ENCODE measurements at regions not wholly inside any gene's neighbourhood (a gene's known extent, or its start where the extent isn't known, plus 50 kb on each side); places are given as distances from the start of the nearest gene placed in this dataset.

- no peak overlapping the region for H3K4me3 ChIP-seq (ENCODE audit: low read length)
- DNase-seq (ENCODE audit: low read depth) = no peak
- TF ChIP-seq, protein P1, sequence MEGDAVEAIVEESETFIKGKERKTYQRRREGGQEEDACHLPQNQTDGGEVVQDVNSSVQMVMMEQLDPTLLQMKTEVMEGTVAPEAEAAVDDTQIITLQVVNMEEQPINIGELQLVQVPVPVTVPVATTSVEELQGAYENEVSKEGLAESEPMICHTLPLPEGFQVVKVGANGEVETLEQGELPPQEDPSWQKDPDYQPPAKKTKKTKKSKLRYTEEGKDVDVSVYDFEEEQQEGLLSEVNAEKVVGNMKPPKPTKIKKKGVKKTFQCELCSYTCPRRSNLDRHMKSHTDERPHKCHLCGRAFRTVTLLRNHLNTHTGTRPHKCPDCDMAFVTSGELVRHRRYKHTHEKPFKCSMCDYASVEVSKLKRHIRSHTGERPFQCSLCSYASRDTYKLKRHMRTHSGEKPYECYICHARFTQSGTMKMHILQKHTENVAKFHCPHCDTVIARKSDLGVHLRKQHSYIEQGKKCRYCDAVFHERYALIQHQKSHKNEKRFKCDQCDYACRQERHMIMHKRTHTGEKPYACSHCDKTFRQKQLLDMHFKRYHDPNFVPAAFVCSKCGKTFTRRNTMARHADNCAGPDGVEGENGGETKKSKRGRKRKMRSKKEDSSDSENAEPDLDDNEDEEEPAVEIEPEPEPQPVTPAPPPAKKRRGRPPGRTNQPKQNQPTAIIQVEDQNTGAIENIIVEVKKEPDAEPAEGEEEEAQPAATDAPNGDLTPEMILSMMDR (conservative IDR thresholded peaks at IDR 0.05; ENCODE audit: low read length) = no peak
Observed at GRCh38 chr4:165743422-165743821, 129.6 kb upstream of the TLL1 start.

DNA sequence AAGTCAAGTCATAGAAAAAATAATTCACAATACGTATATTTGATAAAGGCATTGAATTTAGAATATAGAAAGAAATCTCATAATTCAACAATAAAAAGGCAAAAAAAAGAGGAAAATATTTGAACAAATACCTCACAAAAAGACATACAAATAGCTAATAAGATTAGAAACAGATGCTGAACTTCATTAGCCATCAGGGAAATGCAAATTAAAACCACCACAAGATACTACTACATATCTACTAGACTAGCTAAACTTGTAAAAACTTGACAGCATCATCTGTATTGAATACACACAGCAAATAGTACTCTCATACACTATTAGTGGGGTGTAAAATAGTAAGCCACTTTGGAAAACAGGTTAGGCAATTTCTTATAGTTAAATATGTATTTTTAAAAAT lies 128.7 kb upstream of the TLL1 start:
- no peak overlapping the region for H3K4me3 ChIP-seq (ENCODE audit: low read length)
- no peak for DNase-seq (ENCODE audit: low read depth)
- TF ChIP-seq, protein P1 (conservative IDR thresholded peaks at IDR 0.05; ENCODE audit: low read length) = no peak

DNA sequence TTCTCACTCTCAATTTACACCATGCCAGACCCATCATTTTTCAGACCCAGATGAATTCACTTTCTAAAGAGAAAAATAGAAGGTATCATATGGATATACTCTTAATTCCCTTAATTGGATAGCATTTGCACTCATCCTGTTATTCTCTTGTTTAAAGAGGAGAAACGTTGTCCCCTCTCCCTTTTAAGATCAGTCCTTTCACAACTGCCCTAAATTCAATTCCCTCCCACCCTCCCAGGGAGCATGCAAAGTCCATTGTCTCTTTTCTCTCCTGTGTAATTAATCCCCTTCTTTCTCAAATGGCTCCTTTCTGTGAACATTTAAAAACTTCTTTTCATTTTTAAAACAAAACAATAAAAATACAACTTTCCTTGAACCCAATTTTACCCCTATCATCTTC lies 124.7 kb upstream of the TLL1 start:
- no peak for DNase-seq (ENCODE audit: low read depth)
- TF ChIP-seq, protein P1 (conservative IDR thresholded peaks at IDR 0.05; ENCODE audit: low read length) = no peak
- H3K4me3 ChIP-seq (ENCODE audit: low read length) = no peak overlapping the region

GRCh38 chr4:165751882-165752281 lies 121.2 kb upstream of the TLL1 start:
- no peak overlapping the region for H3K4me3 ChIP-seq (ENCODE audit: low read length)
- TF ChIP-seq, protein P1 (conservative IDR thresholded peaks at IDR 0.05; ENCODE audit: low read length) = no peak
- DNase-seq (ENCODE audit: low read depth) = no peak

DNA sequence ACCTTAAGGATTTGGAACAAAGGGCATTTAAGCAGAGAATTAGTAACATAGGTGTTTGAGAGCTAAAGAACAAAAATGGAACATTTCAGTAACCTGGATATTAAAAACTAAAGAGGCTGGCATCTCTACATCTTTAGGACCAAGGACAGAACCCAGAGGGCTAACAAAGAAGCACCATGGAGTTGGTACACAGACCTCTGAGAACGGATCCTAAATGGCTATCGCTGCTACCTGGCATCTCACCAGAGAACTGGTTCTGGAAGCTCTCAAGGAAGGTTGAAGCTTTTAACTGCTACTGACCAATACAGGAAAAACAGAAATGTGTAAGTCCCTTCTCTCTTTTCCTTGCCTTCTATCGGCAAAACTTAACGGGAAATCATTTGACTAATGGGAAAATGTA lies 118.4 kb upstream of the TLL1 start:
- H3K4me3 ChIP-seq (ENCODE audit: low read length) = no peak overlapping the region
- DNase-seq (ENCODE audit: low read depth) = no peak
- TF ChIP-seq, protein P1 (conservative IDR thresholded peaks at IDR 0.05; ENCODE audit: low read length) = no peak

DNA sequence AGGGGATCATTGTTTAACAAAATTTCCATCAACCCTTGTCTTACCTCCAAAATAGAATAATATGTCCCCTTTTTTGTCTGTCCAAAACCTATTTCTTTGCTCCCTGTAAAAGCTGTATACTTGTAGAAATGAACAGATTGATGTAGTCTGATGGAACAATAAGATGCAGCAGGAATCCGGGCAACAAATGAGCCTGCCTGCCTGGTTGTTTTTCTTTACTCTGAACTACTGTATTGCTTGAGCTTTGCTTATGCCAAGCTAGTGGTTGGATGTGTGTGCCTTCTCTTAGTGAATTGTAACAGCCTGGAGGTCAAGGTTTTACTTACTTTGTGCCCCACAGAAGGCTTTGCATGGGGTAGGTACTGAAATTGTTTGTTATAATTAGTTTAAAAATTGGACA lies 116.2 kb upstream of the TLL1 start:
- TF ChIP-seq, protein P1 (conservative IDR thresholded peaks at IDR 0.05; ENCODE audit: low read length) = no peak
- no peak overlapping the region for H3K4me3 ChIP-seq (ENCODE audit: low read length)
- DNase-seq (ENCODE audit: low read depth) = no peak

DNA sequence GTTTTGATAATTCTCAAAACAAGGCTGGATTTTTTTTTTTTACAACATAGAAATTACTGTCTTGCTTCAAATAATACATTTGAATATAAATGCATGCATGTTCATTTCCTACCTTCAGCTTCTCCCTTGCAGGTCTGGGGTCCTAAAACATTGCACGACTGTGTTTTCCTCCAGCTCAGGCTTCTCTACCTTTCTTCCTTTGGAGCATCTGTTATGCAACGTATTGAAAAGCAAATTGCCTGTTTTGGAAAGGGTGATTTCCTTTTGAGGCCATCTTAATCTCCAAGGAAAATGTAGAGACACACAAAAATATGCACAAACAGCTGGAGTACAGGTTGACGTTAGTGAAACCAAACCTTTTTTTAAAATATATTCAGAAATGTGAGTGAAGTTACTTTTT lies 115.6 kb upstream of the TLL1 start:
- no peak for DNase-seq (ENCODE audit: low read depth)
- no peak overlapping the region for H3K4me3 ChIP-seq (ENCODE audit: low read length)
- TF ChIP-seq, protein P1 (conservative IDR thresholded peaks at IDR 0.05; ENCODE audit: low read length) = no peak
